Activated naive CD8-positive, alpha-beta T cell treated with anti-CD3 and anti-CD28 coated beads, Interleukin-2, amount 50 U/mL, for 16 hours (primary cell): ENCODE measurements at regions not wholly inside any gene's neighbourhood (a gene's known extent, or its start where the extent isn't known, plus 50 kb on each side); places are given as distances from the start of the nearest gene placed in this dataset.

ENCODE experiments used
- DNase-seq: peaks from one replicate; pipeline ENCODE4 v3.0.0-alpha.2; 2020; ENCODE audit warnings: low read depth, low spot score

DNA sequence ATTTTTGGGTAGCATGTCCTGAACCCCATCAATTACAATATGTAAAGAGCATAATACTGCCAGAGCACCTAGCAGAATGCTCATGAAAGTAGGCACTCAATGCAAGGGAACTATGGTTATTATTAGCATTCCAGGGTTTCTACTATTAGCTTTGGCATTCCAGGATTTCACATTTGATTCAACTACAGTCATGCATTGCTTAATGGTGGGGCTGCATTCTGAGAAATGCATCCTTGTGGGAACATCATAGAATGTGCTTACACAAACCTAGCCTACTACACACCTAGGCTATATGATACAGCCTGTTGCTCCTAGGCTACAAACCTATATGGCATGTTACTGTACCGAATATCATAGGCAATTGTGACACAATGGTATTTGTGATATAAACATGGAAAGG lies 247.8 kb downstream of the CD83 start:
- no peak for DNase-seq

DNA sequence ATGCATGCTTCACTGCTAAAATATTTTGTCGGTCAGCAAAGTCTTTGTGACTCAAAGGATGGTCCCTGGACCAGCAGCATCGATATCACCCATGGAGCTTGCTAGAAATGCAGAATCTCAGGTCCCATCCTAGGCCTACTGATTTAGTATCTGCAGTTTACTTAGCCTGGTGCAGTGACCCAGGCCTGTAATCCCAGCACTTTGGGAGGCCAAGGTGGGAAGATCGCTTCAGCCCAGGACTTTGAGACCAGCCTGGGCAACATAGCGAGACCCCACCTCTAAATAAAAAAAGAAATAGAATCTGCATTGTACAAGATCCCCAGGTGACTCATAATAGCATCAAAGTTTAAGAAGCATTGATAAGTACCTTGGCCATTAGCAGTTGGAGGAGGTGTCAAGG lies 248.7 kb downstream of the CD83 start:
- DNase-seq = no peak

DNA sequence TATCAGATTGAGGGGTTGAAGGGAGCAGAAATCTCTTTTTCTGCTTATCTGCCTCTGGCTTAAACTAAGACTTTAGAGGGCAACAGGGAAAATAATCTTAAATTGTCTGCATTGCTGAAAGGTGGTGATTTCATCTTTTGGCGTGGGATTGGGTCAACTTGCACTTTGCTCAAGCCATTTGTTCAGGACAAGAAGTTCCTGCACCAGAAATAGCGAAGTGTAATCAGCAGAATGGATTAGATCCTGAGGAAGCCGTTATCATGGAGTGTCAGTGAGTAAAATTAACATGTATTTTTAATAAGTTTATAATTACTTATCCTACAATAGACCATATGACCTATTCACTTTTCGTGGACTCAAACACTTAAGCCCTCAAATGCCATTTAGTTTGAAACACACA lies 249.3 kb downstream of the CD83 start:
- DNase-seq = no peak

DNA sequence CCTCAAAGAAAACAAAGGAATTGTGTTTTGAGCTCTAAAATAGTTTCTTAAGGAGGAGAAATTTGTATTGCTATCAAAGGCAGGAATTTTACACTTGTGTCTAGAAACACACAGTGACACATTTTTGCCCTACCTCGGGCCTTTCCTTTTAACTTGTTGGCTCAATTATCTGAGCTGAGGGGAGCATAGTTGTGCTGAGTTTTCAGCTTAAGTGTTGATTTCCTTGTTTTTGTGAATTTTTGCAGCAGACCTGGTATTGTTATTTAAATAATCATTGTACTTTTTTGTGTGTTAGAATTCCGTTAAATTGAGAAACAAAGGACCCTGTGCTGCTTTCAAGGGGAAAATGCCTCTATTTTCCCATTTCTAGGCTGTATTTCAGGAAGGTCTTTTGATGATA lies 249.7 kb downstream of the CD83 start:
- no peak for DNase-seq

DNA sequence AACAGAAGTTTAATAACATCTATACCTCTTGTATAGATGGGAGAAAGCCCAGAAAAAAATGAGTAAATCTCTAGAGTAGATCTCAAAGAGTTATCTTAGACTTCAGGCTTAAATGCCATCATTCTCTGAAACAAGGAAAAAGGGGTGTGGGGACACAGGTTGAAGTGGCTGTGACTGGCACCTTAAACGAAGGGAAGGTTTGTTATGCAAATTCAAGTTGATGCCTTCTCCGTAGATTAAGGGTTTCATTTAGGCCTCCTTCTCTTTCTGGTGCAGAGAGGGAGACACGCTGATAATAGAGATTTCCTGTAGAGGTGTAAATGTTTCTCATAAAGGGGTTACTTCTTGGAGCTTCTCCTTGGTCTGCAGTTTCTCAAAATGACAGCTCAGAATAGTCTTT lies 252.1 kb downstream of the CD83 start:
- DNase-seq = no peak

DNA sequence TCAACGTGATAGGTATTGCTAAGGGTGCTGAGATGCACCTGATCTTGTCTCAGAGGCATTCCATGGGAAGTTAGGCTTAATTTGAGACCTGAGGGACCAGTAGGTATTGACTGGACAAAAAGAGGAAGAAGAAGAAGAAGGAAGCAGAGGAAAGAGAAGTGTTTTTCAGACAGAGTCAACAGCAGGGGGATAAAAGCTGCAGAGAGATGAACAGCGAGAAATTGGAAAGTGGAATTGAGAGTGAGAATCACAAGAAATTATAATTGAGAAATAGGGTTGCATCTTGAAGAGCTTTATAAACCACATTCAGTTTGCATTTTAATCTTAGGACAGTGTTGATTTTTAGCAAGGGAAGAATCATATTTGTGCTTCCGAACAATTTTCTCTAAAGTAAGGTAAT lies 254.0 kb downstream of the CD83 start:
- no peak for DNase-seq

DNA sequence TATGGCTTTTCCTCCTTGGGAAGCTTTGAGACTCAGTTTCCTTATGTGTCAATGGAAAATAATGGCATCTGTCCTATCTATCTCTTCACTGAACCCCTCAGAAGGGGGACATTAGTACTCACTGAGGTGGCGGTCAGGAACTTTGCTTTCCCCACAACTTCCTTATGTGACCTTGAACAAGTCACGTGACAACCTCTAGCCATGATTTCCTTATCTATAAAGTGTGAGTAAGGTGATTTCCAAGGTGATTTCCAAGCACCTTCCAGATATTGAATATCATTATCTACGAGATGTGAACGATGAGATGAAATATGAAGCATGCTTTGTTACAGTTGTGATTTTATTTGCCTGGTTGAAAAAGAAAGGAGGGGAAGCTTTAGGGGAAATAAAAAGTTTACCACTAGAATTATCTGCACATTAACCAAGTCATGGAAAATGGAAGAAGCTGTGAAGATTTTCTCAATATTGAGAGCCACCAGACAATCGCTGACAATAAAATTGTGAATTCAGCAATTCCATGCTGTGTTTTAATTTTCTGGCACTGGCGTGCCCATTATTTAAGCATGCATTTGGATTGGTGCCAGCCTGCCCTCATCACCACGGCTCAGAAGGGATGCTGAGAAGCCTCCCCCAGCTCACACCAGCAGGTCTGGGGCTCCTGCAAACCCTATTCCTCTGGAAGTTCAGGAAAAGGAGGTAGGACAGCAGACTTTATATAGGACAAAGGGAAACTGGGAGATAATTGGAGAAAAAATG lies 255.3 kb downstream of the CD83 start:
- DNase-seq = no peak

DNA sequence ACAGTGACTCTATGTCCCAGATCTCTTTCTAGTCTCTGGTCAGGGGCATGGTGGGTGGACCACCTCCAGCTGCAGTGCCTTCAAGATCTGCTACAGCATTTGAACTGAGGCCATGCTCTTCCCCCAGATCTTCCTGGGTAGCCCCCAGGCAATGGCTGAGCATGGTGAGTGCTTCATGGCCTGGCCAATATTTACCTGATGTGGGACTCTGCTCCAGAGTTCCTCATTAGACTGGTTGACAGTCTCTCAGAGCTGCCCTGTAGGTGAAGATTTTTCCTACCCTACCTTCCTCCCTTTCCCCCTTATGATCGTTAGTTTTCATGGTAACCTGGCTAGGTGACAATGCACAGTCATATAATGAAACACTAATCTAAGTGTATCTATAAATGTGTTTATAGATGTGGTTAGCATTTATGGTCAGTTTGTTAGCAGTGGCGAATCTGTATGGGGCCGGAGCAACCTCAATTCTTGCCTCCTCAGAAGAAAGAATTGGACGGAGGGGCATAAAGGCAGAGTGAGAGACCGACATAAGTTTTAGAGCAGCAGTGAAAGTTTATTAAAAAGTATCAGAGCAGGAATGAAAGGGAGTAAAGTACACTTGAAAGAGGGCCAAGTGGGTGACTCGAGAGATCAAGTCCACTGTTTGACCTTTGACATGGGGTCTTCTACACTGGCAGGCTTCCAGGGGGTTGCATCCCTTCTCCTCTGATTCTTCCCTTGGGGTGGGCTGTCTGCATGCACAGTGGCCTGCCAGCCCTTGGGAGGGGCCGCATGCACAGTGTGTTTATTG lies 256.3 kb downstream of the CD83 start:
- DNase-seq = no peak

DNA sequence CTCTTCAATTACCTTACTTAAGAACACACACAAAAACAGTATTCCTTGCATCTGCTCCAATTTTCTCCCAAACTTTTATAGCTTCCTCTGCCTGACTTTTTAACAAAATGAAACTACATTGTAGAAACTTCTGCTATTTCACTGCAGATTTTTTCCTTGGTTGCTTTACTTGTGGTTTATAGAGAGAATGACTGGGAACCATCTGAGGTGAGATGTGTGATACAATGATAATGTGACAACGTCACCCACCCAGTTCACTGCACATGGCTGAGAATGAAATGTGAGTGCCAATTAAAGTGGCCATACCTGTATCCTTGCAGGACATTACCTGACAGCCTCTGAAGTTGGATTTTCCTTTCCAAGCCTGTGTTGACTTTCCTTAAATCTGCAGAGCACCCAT lies 258.4 kb downstream of the CD83 start:
- no peak for DNase-seq

DNA sequence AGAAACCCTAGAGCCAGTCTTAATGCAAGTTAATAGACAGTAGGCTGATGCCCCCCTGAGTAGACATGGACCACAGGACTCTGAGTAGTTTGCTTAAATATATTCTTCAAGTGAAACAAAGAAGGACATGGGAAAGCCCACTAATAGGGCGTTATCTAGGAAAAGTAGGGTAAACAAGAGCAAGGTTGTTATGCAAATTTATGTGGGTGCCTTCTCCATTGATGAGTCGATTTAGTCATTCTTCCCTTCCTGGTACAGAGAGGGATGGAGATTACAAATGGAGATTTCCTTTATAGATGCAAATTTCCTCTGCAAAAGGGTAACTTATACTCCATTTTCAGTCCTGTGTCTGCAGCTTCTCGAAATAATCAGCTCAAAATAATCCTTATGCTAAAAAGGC lies 262.0 kb downstream of the CD83 start:
- DNase-seq = no peak

DNA sequence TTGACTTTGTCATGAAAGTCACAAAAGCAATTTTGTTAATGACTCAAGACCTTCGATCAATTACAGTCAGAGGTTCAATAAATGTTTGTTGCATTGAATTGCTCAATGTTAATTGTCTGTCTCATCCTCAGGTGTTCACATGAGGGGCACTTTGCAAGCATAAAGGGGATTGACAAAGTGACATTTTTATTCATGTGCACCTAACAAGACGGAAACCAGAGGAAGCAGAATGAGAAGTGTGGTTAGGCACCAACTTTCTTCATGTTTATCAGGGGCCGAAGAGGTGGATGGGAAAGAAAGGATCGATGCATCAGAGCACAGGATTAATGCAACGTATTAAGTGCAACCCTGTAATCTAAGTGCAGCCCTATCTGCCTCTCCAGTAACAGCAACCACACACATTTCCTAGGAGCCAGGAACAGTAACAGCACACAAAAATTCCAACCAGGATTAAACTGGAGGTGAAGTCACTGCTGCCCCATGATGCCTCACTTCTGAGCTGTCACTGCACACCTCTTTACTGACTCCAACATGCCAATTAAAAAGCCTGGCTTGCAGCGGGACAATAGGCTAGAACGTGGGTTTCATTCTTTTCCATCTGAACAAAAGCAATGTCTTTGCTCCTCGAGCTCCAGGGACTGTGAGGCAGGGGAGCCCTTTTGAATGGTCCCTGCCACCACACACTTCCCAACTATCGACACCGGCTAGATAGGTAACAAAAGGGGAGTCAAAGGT lies 262.7 kb downstream of the CD83 start:
- no peak for DNase-seq

DNA sequence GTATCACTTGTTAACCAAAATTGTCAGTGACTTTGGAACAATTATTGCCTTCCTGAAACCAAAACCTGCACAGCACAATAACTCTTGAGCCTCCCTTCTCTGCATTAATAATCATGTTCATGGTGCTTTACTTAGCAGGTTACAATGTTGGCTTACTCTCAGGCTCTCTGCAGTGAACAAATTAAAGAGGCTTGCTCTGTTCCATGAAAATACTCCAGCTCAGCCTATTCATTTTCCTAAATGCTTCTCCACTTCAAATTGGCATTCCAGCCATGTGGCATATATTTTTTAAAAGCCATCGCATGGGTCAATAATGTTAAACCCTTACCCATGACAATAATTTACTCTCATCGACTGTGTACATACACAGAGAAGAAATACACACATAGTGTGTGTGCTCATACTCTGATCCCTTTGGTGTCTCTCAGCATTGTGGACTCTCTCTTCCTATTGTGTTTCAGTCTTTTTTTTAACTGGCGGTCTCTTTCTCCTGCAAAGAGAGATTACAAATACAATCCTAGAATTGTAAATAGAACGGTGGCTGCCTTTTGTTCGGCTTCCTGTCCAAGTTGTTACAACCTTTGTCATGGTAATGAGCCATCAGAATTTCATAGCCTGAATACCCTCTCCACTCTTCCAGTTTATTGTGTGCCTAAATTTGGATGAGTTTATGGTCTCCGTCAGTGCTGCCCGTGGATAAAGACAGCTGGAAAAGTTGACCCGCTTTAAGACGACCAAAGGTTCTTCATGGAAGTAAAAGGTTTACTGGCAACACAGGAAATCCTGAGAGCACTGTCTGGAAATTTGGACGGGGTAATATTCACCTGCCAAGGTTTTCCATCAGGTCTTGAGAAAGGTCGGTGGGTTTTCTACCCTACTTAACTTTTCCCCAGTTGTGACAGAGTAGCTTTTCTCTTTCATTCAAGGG lies 263.6 kb downstream of the CD83 start:
- DNase-seq = no peak

DNA sequence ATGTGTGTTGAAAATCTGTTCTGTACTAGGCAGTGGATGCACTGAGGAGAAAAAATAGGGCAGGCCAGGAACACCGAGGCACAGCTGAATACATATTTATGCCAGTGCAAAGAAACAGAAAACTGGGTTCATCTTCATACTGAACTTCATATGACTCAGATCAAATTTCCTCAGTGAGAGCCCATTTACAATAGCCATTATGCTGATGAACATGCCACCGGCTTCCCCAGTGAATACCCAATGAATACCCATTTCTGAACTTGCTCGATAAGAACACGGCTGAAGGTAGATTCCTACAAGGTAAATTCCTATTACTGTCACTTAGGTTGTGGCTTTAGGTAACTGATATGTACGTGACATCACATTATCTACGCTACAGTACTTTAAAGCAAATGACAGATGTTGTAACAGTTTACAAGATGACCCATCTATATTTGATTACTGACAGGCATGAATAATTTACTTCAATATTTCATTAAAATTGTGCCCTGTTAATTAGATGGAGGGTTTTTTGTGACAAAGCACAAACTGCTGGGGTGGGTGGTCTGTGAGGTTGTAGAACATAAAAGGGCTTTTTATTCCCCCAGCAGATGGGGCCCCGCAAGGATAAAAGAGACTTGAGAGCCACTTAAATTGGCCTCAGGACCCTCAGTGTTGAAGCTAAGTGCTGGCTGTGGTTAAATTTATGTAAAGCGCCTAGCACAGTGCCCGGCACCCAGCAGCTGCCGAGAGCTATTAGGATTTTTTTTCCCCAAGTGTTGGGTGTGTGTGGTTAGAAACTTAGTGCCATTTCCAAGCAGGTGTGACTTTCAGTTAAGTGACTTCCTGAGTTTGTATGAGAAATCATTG lies 264.5 kb downstream of the CD83 start:
- DNase-seq = no peak

DNA sequence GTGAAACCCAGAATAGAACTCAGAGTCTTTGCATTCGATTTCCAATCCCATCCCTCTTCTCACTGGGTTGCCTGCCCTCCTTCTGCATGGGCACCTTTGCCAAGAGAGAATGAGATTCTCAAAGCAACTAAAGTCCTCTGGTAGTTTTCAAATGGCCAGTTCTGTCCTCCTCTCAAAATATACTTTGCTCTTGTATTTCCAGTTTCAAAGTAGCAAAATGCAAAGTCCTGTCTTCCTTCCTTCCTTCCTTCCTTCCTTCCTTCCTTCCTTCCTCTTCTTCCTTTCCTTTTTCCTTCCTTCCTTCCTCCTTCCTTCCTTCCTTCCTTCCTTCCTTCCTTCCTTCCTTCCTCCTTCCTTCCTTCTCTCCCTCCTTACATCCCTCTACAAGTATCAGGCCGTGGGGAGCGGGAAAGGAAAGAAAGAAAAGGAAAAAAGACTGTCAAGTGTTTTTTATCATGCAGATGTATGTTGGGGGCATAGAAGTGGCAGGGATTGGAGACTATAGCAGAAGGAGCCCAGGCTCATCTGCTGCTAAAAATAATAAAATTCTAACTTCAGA lies 265.2 kb downstream of the CD83 start:
- DNase-seq = no peak

DNA sequence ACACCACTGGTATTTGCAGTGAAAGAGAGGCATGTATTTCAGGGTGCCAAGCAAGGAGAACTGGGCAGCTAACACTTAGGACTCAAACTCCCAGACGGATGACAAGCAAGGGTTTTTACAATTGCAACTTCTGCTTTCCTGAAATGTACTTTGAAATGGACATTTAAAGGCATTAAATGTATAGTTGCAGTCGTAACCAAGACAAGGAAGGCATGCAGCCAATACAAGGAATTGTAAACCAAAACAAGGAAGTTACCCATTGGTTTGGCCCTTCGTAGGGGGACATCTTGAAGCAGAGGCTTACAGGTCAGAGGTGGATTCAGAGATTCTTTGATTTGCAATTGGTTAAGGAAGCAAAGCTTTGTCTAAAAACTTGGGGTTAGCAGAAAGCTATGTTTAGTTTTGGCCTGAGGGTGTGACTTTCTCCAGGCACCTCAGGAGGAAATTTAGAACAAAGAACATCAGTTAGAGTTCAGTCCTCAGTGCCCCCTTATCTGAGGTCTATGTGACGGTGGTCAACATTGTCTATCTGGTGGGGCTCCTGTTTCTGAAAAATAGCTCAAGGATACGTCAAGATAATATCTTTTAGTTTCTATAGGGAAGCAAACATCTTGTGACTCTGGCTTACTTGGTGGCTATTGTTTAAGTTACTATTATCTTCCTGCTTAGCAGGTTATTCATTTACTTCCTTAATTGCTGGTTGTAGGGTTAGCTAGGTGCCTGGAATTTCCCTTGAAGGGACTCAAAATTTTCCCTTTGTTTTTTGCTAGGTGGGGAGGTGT lies 266.0 kb downstream of the CD83 start:
- no peak for DNase-seq

DNA sequence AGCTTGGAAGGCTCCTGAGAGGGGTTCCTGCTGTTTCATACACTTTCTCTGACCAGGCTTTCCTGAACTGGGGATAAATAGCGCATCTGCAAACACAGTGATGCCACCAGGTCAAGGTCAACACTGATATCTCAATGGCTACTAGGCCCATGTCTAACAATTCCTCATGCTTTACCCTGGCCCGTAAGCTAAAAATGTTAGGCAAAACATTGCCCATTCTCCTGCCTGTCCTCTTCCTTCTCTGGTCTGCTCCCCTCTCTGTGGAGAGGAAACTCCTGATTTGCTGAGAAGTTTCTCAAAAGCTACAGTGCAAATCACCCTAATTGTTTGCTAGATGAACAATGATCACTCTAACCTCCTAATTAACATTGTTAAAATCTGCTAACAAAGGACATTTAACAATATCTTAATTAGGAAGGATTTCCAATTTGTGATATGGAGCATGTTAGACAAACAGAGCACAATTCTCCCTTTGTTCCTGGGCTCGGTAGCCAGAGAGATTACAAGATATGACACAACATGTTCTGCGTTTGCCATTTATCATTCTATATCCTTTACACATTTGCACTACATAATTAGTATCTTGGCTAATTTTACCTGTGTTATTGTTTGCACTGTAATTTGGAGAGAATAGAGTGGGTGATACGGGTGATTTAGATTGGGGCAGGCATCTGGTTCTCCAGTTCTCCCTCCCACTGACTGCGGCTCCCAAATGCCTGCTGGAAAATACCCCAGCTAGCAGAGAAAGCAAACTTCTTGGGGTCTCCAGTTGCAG lies 266.8 kb downstream of the CD83 start:
- no peak for DNase-seq

DNA sequence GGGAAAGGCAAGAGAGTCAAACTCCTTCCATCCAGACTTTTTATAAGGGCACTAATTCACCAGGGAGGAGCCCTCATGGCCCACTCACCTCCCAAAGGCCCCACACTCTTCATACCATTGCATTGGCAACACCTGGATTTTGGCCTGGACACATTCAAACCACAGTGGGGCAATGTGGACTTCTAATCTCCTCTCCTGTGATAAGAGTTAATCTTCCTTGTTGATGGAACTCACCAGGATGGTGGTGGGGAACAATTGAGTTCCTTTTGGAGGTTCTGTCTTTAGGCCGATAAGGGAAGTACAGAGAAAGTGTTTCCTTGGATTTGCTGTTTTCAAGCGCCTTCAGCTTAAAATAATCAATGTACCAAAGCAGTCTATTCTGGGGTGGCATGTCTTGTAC lies 268.7 kb downstream of the CD83 start:
- DNase-seq = no peak

DNA sequence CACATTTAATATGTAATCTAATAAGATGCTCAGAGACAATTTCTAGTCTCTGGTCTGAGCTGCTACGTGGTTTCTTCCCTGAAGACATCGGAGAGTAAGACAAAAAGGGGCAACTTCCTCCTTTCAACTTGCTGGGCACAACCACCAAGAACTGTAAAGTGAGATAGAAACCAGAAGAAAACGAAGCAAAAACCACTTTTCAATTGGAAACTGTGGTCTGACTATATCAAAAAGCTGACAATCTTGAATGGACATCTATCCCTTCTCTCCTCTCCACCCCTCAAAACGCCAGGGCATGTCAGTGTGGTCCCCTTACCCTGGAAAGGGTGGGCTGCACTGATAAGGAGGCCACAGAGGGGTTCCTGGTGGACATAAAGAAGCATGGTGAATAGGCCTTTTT lies 269.1 kb downstream of the CD83 start:
- DNase-seq = no peak

DNA sequence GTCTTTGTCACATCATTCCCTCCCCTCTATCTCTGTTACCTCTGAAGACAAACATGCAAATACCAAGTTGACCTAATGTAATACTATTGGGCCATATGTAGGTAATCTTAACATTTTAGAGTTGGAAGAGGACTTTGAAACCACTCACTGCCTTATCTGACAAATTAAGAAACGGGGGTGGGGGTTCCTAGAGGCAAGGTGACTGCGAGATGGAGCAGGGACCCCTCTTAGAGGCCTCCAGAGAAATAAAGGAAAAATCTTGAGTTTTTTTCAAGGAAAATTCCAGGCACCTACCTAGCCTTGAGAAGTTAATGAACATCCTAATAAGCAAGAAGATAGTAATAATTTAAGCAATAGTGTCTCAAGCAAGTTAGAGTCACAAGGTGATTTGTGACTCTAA lies 270.8 kb downstream of the CD83 start:
- no peak for DNase-seq
